H1 (cell line): ENCODE measurements at regions not wholly inside any gene's neighbourhood (a gene's known extent, or its start where the extent isn't known, plus 50 kb on each side); places are given as distances from the start of the nearest gene placed in this dataset.

ENCODE experiments used
- CREB1 ChIP-seq: IDR thresholded peaks from 2 replicates; pipeline ENCODE4 v1.6.1; 2012; ENCODE audit warnings: inconsistent platforms
- EGR1 ChIP-seq: IDR thresholded peaks from 2 replicates; pipeline ENCODE4 v1.6.1; 2011; ENCODE audit warnings: low read depth, low read length, borderline replicate concordance
- MAFK ChIP-seq: IDR thresholded peaks from 2 replicates; pipeline ENCODE4 v1.6.1; 2012; ENCODE audit warnings: low read depth, mild to moderate bottlenecking, improper control_type of control experiment, low read length
- RAD21 ChIP-seq, 2 experiments: IDR thresholded peaks in 1 of 2; conservative IDR thresholded peaks in 1 of 2; 2 replicates each; pipeline ENCODE4 v1.6.1; 2011; ENCODE audit warnings: low read depth in 2 of 2, low read length in 2 of 2, improper control_type of control experiment in 1 of 2, inconsistent platforms in 1 of 2, mild to moderate bottlenecking in 1 of 2, moderate library complexity in 1 of 2
- TF ChIP-seq, protein P1 (sequence below): fragments of 300-600 bp; sonication (generic); IDR thresholded peaks from 2 replicates; pipeline ENCODE4 v1.7.1; 2012; ENCODE audit warnings: low read length, moderate library complexity, mild to moderate bottlenecking, inconsistent platforms; ENCODE audit not compliant: insufficient replicate concordance
- TF ChIP-seq, protein P2 (sequence below): IDR thresholded peaks from 2 replicates; pipeline ENCODE4 v1.6.1; 2012; ENCODE audit warnings: low read length, inconsistent platforms

- TF ChIP-seq EGR1, result no peak
- TF ChIP-seq CREB1, result no peak
- no peak for TF ChIP-seq MAFK
- TF ChIP-seq, protein P1, sequence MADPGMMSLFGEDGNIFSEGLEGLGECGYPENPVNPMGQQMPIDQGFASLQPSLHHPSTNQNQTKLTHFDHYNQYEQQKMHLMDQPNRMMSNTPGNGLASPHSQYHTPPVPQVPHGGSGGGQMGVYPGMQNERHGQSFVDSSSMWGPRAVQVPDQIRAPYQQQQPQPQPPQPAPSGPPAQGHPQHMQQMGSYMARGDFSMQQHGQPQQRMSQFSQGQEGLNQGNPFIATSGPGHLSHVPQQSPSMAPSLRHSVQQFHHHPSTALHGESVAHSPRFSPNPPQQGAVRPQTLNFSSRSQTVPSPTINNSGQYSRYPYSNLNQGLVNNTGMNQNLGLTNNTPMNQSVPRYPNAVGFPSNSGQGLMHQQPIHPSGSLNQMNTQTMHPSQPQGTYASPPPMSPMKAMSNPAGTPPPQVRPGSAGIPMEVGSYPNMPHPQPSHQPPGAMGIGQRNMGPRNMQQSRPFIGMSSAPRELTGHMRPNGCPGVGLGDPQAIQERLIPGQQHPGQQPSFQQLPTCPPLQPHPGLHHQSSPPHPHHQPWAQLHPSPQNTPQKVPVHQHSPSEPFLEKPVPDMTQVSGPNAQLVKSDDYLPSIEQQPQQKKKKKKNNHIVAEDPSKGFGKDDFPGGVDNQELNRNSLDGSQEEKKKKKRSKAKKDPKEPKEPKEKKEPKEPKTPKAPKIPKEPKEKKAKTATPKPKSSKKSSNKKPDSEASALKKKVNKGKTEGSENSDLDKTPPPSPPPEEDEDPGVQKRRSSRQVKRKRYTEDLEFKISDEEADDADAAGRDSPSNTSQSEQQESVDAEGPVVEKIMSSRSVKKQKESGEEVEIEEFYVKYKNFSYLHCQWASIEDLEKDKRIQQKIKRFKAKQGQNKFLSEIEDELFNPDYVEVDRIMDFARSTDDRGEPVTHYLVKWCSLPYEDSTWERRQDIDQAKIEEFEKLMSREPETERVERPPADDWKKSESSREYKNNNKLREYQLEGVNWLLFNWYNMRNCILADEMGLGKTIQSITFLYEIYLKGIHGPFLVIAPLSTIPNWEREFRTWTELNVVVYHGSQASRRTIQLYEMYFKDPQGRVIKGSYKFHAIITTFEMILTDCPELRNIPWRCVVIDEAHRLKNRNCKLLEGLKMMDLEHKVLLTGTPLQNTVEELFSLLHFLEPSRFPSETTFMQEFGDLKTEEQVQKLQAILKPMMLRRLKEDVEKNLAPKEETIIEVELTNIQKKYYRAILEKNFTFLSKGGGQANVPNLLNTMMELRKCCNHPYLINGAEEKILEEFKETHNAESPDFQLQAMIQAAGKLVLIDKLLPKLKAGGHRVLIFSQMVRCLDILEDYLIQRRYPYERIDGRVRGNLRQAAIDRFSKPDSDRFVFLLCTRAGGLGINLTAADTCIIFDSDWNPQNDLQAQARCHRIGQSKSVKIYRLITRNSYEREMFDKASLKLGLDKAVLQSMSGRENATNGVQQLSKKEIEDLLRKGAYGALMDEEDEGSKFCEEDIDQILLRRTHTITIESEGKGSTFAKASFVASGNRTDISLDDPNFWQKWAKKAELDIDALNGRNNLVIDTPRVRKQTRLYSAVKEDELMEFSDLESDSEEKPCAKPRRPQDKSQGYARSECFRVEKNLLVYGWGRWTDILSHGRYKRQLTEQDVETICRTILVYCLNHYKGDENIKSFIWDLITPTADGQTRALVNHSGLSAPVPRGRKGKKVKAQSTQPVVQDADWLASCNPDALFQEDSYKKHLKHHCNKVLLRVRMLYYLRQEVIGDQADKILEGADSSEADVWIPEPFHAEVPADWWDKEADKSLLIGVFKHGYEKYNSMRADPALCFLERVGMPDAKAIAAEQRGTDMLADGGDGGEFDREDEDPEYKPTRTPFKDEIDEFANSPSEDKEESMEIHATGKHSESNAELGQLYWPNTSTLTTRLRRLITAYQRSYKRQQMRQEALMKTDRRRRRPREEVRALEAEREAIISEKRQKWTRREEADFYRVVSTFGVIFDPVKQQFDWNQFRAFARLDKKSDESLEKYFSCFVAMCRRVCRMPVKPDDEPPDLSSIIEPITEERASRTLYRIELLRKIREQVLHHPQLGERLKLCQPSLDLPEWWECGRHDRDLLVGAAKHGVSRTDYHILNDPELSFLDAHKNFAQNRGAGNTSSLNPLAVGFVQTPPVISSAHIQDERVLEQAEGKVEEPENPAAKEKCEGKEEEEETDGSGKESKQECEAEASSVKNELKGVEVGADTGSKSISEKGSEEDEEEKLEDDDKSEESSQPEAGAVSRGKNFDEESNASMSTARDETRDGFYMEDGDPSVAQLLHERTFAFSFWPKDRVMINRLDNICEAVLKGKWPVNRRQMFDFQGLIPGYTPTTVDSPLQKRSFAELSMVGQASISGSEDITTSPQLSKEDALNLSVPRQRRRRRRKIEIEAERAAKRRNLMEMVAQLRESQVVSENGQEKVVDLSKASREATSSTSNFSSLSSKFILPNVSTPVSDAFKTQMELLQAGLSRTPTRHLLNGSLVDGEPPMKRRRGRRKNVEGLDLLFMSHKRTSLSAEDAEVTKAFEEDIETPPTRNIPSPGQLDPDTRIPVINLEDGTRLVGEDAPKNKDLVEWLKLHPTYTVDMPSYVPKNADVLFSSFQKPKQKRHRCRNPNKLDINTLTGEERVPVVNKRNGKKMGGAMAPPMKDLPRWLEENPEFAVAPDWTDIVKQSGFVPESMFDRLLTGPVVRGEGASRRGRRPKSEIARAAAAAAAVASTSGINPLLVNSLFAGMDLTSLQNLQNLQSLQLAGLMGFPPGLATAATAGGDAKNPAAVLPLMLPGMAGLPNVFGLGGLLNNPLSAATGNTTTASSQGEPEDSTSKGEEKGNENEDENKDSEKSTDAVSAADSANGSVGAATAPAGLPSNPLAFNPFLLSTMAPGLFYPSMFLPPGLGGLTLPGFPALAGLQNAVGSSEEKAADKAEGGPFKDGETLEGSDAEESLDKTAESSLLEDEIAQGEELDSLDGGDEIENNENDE, result no peak
- no peak for TF ChIP-seq RAD21 (IDR thresholded peaks at IDR 0.05 in 1 of 2, conservative IDR thresholded peaks at IDR 0.05 in 1 of 2; ENCODE audit: low read depth in 2 of 2, low read length in 2 of 2)
- TF ChIP-seq, protein P2, sequence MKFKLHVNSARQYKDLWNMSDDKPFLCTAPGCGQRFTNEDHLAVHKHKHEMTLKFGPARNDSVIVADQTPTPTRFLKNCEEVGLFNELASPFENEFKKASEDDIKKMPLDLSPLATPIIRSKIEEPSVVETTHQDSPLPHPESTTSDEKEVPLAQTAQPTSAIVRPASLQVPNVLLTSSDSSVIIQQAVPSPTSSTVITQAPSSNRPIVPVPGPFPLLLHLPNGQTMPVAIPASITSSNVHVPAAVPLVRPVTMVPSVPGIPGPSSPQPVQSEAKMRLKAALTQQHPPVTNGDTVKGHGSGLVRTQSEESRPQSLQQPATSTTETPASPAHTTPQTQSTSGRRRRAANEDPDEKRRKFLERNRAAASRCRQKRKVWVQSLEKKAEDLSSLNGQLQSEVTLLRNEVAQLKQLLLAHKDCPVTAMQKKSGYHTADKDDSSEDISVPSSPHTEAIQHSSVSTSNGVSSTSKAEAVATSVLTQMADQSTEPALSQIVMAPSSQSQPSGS, result no peak
Observed at GRCh38 chr9:107554636-107555035, 65.1 kb upstream of the KLF4 start (continued).
